OCI-LY1 (cell line): ENCODE measurements at regions not wholly inside any gene's neighbourhood (a gene's known extent, or its start where the extent isn't known, plus 50 kb on each side); places are given as distances from the start of the nearest gene placed in this dataset.

Experiments used
- H2AFZ ChIP-seq: fragments of 200-600 bp; sonication (generic), shearing (Covaris generic); 2 replicates; pipeline ENCODE4 v1.6.0; 2014; ENCODE audit warnings: antibody characterized with exemption, mild to moderate bottlenecking, low read length
- H3F3A ChIP-seq: fragments of 200-600 bp; sonication (generic), shearing (Covaris generic); 2 replicates; pipeline ENCODE4 v1.6.0; 2014; ENCODE audit warnings: mild to moderate bottlenecking, antibody characterized with exemption, low read length, moderate library complexity; ENCODE audit not compliant: insufficient read depth
- H3K27ac ChIP-seq: fragments of 200-600 bp; sonication (generic); 2 replicates; pipeline ENCODE4 v1.5.1; 2014; ENCODE audit warnings: low read length, mixed run types, mild to moderate bottlenecking, low read depth; ENCODE audit not compliant: poor library complexity, severe bottlenecking
- H3K27me3 ChIP-seq: fragments of 200-600 bp; sonication (generic); 2 replicates; pipeline ENCODE4 v1.6.0; 2014; ENCODE audit warnings: antibody characterized with exemption, mild to moderate bottlenecking, low read length, moderate library complexity; ENCODE audit not compliant: insufficient read depth
- H3K36me3 ChIP-seq: fragments of 200-600 bp; sonication (generic); 2 replicates; pipeline ENCODE4 v1.6.1; 2014; ENCODE audit warnings: mild to moderate bottlenecking, antibody characterized with exemption, low read length, moderate library complexity, mixed read lengths; ENCODE audit not compliant: insufficient read depth
- H3K4me1 ChIP-seq: fragments of 200-600 bp; sonication (generic); 2 replicates; pipeline ENCODE4 v1.5.1; 2014; ENCODE audit warnings: mild to moderate bottlenecking, low read length, moderate library complexity; ENCODE audit not compliant: insufficient read depth, severe bottlenecking
- H3K4me2 ChIP-seq: fragments of 200-600 bp; sonication (generic), shearing (Covaris generic); 2 replicates; pipeline ENCODE4 v1.6.1; 2014; ENCODE audit warnings: low read length
- H3K4me3 ChIP-seq: fragments of 200-600 bp; sonication (generic); 2 replicates; pipeline ENCODE4 v1.5.1; 2014; ENCODE audit warnings: low read length, low read depth, mild to moderate bottlenecking, mixed read lengths; ENCODE audit not compliant: poor library complexity, severe bottlenecking
- H3K79me2 ChIP-seq: fragments of 200-600 bp; shearing (Covaris generic); 2 replicates; pipeline ENCODE4 v1.6.1; 2016; ENCODE audit warnings: mixed run types, low read length, mixed read lengths; ENCODE audit not compliant: insufficient read depth
- H3K9ac ChIP-seq: fragments of 200-600 bp; sonication (generic), shearing (Covaris generic); 2 replicates; pipeline ENCODE4 v1.6.1; 2014; ENCODE audit warnings: mild to moderate bottlenecking, low read length, mixed read lengths
- H3K9me2 ChIP-seq: fragments of 200-600 bp; sonication (generic), shearing (Covaris generic); 2 replicates; pipeline ENCODE4 v1.6.1; 2014; ENCODE audit warnings: low read depth, mild to moderate bottlenecking, low read length, mixed read lengths
- H3K9me3 ChIP-seq: fragments of 200-600 bp; shearing (Covaris generic); 2 replicates; pipeline ENCODE4 v1.6.1; 2014; ENCODE audit warnings: low read length, mixed read lengths
- H4K20me1 ChIP-seq: fragments of 200-600 bp; sonication (generic), shearing (Covaris generic); 2 replicates; pipeline ENCODE4 v1.6.0; 2016; ENCODE audit warnings: mild to moderate bottlenecking, low read length; ENCODE audit not compliant: insufficient read depth
- CTCF ChIP-seq: fragments of 200-600 bp; sonication (generic), shearing (Covaris generic); IDR thresholded peaks from 2 replicates; pipeline ENCODE4 v1.5.1; 2017; ENCODE audit warnings: mild to moderate bottlenecking, antibody characterized with exemption, low read length, moderate library complexity, mixed read lengths
- EZH2 ChIP-seq: fragments of 200-600 bp; sonication (generic), shearing (Covaris generic); IDR thresholded peaks from 2 replicates; pipeline ENCODE4 v1.8.0; 2017; ENCODE audit warnings: borderline replicate concordance, mixed run types, mild to moderate bottlenecking, antibody characterized with exemption, low read length, moderate library complexity, mixed read lengths

GRCh38 chr6:168950858-168951214 lies 302.8 kb downstream of the THBS2 start:
- H3K27me3 ChIP-seq = no peaks in the 10 kb centered on the region
- no peak overlapping the region for H3K27ac ChIP-seq
- no peak overlapping the region for H3K4me3 ChIP-seq
- H3F3A ChIP-seq = no peaks in the 10 kb centered on the region
- no peaks in the 10 kb centered on the region for H4K20me1 ChIP-seq
- no peaks in the 10 kb centered on the region for H3K4me1 ChIP-seq
- no peaks in the 10 kb centered on the region for H3K79me2 ChIP-seq
- H3K9me3 ChIP-seq = no peaks in the 10 kb centered on the region
- H3K9ac ChIP-seq = no peak overlapping the region
- no peaks in the 10 kb centered on the region for H3K9me2 ChIP-seq
- H2AFZ ChIP-seq = no peak overlapping the region
- TF ChIP-seq CTCF (no peak), EZH2 (no peak)
- no peaks in the 10 kb centered on the region for H3K36me3 ChIP-seq
- no peak overlapping the region for H3K4me2 ChIP-seq

GRCh38 chr6:168949981-168950857 lies 303.4 kb downstream of the THBS2 start:
- Histone ChIP-seq H2AFZ (no peak overlapping the region), H3K36me3 (no peaks in the 10 kb centered on the region), H3K9me3 (no peaks in the 10 kb centered on the region), H3K4me3 (no peak overlapping the region), H3F3A (no peaks in the 10 kb centered on the region), H3K9ac (no peak overlapping the region), H3K27ac (no peak overlapping the region), H4K20me1 (no peaks in the 10 kb centered on the region), H3K4me1 (no peaks in the 10 kb centered on the region), H3K4me2 (no peak overlapping the region), H3K79me2 (no peaks in the 10 kb centered on the region), H3K27me3 (no peaks in the 10 kb centered on the region), H3K9me2 (no peaks in the 10 kb centered on the region)
- TF ChIP-seq EZH2 (no peak), CTCF (no peak)

GRCh38 chr6:168948990-168949531 lies 304.6 kb downstream of the THBS2 start:
- H3F3A ChIP-seq = no peaks in the 10 kb centered on the region
- H3K4me2 ChIP-seq = no peak overlapping the region
- no peak overlapping the region for H3K27ac ChIP-seq
- no peak overlapping the region for H3K4me3 ChIP-seq
- H4K20me1 ChIP-seq = no peaks in the 10 kb centered on the region
- no peaks in the 10 kb centered on the region for H3K27me3 ChIP-seq
- no peak overlapping the region for H2AFZ ChIP-seq
- no peak for TF ChIP-seq EZH2
- TF ChIP-seq CTCF = no peak
- H3K9ac ChIP-seq = no peak overlapping the region
- H3K79me2 ChIP-seq = no peaks in the 10 kb centered on the region
- no peaks in the 10 kb centered on the region for H3K36me3 ChIP-seq
- H3K9me3 ChIP-seq = no peaks in the 10 kb centered on the region
- no peaks in the 10 kb centered on the region for H3K9me2 ChIP-seq
- H3K4me1 ChIP-seq = no peaks in the 10 kb centered on the region
